HG02642 (cell line): ENCODE measurements at regions not wholly inside any gene's neighbourhood (a gene's known extent, or its start where the extent isn't known, plus 50 kb on each side); places are given as distances from the start of the nearest gene placed in this dataset.
"Not testable (repeated sequence)": the region's sequence is repeated elsewhere in the genome, so short reads cannot be mapped to it uniquely, and the experiment has no call there.

Source experiments
- ATAC-seq: cut with Tn5 transposase; IDR thresholded peaks from one replicate; pipeline ENCODE4 v1.9.1; 2021; ENCODE audit warnings: mild to moderate bottlenecking; ENCODE audit not compliant: unreplicated experiment, poor library complexity

GRCh38 chr16:16448423-16448822, 69.5 kb downstream of the NPIPA7 start:
- ATAC-seq = not testable (repeated sequence)

DNA sequence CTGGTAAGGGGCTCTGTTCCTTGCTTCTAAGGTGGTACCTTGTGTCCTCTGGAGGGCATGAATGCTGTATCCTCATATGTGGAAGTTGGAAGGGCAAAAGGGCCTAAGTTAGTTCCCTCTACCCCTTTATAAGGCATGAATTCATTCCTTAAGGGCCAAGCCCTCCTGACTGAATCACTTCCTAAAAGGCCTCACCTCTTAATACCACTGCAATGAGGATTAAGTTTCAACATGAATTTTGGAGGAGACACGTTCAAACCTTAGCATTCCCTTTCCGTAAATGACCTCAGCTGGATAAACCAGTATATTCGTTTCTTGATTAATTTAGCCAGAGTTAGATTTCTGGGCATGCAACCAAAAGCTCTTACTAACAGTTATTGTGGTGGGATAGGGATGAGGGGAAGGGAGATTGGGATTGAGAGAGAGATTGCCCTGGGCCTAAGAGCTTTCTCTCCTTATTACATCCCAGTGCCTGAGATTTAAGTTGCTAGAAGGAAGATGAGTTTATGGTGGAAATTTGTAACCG, 70.8 kb downstream of the NPIPA7 start:
- ATAC-seq = not testable (repeated sequence)

GRCh38 chr16:16451721-16452410, 72.9 kb downstream of the NPIPA7 start:
- ATAC-seq = not testable (repeated sequence)

DNA sequence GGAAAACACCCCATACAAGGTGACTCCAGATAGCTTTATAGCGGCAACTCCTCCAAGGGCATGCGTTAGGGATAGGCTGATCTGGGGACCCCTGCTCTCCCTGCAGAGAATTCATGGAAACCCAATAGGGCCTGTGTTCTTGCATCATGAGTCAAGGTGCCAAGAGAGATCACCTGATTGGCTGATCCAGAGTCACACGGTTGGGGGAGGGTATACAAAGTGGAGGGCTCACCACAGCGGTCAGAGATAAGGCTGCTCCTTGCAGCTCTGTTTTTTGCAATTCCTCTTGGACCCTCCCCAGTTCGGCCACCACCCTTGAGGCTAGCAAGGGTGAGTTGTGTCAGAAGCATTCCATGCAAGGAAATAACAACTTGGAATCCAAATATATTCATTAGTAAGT, 79.6 kb downstream of the NPIPA7 start:
- ATAC-seq = not testable (repeated sequence)

DNA sequence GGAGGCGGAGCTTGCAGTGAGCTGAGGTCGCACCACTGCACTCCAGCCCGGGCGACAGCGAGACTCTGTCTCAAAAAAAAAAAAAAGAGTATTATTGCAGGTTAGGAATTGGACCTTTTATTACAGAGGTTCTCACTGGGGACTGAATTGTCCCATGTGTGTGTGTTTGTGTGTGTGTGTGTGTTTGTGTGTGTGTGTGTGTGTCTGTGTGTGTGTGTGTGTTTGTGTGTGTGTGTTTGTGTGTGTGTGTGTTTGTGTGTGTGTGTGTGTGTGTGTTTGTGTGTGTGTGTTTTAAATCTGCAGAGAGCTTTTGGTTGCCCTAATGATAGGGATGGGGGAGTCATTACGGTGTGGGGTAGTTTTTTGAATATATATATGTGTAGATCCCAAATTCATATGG, 84.9 kb downstream of the NPIPA7 start:
- not testable (repeated sequence) for ATAC-seq

- ATAC-seq = not testable (repeated sequence)
These were observed 110.0 kb downstream of the NPIPA7 start for GRCh38 chr16:16488919-16489318.

DNA sequence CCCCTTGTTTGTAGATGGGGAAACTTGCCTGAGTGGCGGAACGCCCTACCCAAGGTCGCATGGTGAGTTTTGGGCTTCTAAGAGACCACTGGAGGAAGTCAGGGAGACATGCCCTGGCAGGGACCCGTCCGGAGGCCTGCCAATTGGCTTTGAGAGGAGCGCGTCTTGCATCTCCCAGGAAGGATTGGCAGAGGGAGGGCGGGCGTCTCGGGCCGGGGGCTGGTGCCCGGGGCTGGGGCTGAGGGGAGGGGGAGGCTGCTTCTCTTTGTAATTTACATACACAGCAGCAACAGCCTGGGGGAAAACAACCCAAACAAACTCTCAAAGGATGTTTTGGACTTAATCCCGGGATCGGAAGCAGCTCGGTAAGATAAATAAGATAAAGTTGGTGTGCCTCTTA, 110.5 kb downstream of the NPIPA7 start:
- ATAC-seq = not testable (repeated sequence)

- ATAC-seq = not testable (repeated sequence)
These were observed 115.2 kb downstream of the NPIPA7 start for GRCh38 chr16:16494114-16494513.

DNA sequence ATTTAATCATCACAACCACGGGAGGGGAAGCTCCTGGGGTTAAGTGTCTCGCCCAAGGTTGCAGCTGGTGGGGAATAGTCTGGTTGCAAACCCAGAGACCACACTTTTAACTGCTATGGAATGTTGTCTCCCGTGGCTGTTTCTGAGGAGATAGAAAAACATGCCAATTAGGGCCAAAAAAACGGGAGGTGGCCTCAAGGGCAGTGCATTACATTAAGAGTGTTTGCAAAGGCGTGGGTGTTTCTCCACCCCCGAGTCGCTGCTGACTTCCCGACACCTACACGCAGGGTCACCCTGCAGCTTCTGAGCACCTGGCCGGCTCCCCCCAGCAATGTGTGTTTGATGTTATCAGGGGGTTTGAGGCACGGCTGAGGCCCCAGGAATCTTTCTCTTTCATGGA, 116.1 kb downstream of the NPIPA7 start:
- not testable (repeated sequence) for ATAC-seq

DNA sequence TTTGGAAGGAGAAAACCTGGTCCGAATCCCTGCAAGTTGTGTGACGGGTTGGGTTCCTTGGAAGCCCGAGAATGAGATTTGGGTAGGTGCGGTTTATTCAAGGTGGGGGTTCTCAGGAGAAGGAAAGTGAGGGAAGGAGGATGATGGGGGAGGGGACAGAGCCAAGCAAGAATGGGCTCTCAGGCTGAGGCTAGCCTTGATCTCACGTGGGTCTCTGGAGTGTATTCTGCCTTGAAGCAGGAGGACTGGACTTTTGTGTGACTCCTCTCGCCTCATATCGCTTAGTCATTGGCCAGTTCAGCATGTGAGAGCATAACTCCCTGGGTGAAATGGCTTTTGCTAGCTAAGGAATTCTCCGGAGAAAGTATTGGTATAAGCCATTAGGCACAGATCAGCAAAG, 120.9 kb downstream of the NPIPA7 start:
- not testable (repeated sequence) for ATAC-seq

DNA sequence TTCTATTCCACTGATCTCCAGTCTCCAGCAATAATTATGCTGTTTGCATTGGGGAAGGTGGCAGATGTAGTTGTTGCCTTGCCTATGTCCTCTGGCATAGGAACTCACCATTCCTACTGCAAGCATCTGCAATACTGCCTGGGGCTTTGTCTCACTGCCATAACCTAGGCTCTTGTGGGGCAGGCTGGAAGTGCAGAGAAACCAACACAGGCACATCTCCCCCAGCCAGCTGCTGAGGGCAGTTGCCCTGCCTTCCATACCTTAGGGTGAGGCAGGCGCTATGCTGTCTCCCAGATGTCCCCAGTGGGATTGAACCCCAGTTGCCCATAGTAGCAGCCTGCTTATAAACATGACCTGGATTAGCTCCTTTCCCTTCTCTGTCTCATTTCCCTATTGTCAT, 128.1 kb downstream of the NPIPA7 start:
- ATAC-seq = not testable (repeated sequence)

DNA sequence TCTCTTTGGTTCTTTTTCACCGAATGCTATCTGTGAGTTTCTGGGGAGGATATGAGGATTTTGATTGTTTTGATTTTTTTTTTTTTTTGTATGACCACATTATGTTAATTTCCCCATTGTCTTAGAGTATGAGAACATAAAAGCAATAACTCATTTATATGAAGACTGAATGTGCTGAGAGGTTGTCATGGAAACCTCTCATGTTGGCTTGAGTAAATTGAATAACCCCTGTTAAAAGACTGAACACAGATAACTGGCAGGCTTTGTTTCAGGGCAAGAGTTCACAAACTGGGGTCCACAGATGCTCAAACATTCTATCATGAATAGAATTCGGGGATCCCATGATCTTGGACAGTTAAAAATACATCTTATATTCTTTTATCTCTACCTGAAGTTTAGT, 129.4 kb downstream of the NPIPA7 start:
- not testable (repeated sequence) for ATAC-seq

- not testable (repeated sequence) for ATAC-seq
These were observed 140.5 kb downstream of the NPIPA7 start for GRCh38 chr16:16519395-16519794.

GRCh38 chr16:16521239-16522002, 142.5 kb downstream of the NPIPA7 start:
- ATAC-seq = not testable (repeated sequence)

GRCh38 chr16:16526998-16527397, 148.1 kb downstream of the NPIPA7 start:
- not testable (repeated sequence) for ATAC-seq

GRCh38 chr16:16530744-16531143, 151.8 kb downstream of the NPIPA7 start:
- ATAC-seq = not testable (repeated sequence)

GRCh38 chr16:16535565-16535964, 156.6 kb downstream of the NPIPA7 start:
- not testable (repeated sequence) for ATAC-seq

GRCh38 chr16:16536151-16536550, 157.2 kb downstream of the NPIPA7 start:
- ATAC-seq = not testable (repeated sequence)

DNA sequence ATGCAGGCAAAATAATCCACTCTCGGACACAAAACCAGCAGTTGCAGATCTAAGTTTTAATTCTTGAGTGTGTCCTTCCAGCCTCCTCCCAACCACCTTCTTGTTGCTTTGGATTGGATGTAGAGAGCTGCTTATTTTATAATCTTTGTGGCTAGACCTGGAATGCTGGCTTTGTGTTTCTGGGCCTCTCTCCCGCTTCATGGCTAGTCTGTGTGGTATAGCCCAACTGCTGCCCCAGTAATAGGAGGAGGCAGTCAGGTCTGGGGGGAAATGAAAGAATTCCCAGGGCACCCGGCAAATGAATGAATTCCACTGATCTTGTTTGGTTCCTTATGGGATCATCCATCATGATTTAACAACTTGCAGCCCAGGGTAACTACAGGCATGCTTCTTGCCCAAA, 170.8 kb downstream of the NPIPA7 start:
- ATAC-seq = not testable (repeated sequence)

DNA sequence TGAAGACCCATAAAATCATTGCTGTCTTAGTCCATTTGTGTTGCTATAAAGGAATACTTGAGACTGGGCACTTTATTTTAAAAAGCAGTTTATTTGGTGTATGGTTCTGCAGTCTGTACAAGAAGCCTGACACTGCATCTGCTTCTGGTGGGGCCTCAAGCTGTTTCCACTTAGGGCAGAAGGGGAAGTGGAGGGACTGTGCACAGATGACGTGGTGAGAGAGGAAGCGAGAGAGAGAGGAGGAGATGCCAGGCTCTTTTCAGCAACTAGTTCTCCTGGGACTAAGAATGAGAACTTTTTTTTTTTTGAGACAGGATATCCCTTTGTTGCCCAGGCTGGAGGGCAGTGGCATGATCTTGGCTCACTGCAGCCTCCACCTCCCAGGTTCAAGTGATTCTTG, 171.9 kb downstream of the NPIPA7 start:
- not testable (repeated sequence) for ATAC-seq

GRCh38 chr16:16552819-16553340, 173.9 kb downstream of the NPIPA7 start:
- ATAC-seq = not testable (repeated sequence)
